Smooth muscle cell of the brain vasculature (primary cell): ENCODE measurements at regions not wholly inside any gene's neighbourhood (a gene's known extent, or its start where the extent isn't known, plus 50 kb on each side); places are given as distances from the start of the nearest gene placed in this dataset.
"Not testable (repeated sequence)": the region's sequence is repeated elsewhere in the genome, so short reads cannot be mapped to it uniquely, and the experiment has no call there.

Experiments used
- DNase-seq: peaks from one replicate; pipeline ENCODE4 v3.0.0-alpha.2; 2012; ENCODE audit warnings: low read depth, low spot score

GRCh38 chr10:108374991-108375390, 1210.5 kb upstream of the SORCS1 start:
- no peak for DNase-seq

- no peak for DNase-seq
Observed at GRCh38 chr10:108365541-108365940, 1201.0 kb upstream of the SORCS1 start.

DNA sequence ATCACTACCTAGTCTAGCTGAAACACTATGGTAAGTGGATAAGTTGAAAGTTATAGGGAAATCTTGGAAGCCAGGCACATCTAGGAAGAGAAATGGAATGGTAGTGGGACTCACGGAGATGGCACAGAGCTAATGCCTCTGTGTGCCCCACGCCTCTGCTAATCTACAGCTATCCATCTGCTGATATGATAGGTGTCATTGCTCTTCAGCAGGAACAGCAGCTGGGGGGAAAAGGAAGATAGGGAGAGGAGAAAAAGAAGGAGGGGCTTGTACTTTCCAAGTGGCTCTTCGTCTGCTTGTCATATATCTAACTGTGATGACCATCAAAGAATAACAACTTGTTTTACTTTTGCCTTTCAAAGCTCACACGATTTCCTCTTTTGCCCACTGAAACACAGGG, 1199.1 kb upstream of the SORCS1 start:
- DNase-seq, result no peak

GRCh38 chr10:108362961-108363360, 1198.5 kb upstream of the SORCS1 start:
- no peak for DNase-seq

DNA sequence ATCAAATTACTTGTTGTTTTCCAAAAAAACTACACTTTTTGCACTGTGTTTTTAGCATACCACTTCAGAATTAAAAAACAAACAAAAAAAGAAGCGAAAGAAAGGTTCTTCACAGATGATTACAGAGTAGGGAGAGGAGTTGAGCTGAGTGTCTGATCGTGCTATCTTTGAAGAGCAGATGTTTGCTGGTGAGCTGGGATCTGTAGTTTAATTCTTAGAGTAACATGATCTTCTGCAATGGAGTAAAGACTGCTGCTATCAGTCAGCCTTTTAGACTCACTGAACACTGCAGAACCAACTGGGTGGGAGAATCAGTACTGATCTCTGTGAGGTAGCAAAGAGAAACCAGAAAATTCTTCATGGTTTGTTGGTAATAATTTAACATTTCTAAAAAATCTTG, 1197.8 kb upstream of the SORCS1 start:
- no peak for DNase-seq

DNA sequence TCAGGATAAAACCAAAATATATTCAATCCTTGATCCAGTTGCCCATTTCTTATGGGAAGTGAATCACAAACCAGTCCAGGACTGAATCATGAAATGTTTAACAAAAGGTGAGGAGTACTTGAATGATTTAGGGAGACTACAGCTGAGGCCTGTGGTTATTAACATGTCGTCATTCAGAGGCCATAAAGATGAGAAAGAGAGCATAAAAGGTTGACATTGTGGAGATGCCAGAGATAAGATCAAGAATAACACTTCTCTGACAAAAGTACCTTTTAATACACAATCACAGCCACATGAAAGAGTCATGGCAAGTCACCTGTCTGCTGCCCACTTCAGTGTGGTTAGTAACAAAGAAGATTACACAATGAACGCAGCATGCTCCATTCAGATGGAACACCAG, 1195.7 kb upstream of the SORCS1 start:
- DNase-seq, result no peak

DNA sequence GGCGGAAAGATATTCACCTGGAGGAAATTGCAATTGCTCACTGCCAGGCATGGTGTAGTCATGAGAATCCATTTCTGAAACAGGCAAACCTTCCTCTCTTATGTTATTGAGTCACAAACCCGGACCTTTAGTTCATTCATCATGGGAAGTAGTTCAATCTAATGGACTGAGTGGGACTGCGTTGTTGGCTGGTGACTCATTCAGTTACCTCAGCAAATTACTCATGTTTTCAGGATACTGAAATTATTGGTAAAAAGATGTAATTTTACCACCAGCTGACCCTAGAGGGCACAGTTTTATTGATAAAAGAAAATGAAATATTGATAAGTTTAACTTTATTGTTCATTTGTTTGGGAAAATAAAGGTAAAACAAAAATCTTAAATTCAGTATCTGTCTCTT, 1194.4 kb upstream of the SORCS1 start:
- DNase-seq, result no peak

DNA sequence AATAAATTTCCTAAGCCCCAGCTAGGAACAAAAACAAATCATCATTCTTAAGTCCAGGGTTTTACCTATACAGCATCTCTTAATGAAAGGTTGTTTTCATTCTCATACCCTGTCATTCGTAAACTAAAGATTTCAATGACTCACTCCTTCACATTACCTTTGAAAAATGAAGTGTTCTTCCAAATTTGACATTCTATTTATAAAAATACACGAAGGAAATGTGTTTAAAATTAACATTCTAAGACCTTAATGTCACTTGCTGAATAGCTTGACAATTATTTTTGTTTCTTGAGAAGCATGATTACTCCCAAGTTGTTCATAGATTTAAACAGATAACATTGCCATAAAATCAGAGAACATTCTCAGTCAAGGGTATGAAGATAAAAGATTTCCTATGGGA, 1188.3 kb upstream of the SORCS1 start:
- DNase-seq, result no peak

- no peak for DNase-seq
Observed at GRCh38 chr10:108348215-108348614, 1183.7 kb upstream of the SORCS1 start.

GRCh38 chr10:108346066-108346465, 1181.6 kb upstream of the SORCS1 start:
- no peak for DNase-seq

- no peak for DNase-seq
Observed at GRCh38 chr10:108338146-108338545, 1173.6 kb upstream of the SORCS1 start.

DNA sequence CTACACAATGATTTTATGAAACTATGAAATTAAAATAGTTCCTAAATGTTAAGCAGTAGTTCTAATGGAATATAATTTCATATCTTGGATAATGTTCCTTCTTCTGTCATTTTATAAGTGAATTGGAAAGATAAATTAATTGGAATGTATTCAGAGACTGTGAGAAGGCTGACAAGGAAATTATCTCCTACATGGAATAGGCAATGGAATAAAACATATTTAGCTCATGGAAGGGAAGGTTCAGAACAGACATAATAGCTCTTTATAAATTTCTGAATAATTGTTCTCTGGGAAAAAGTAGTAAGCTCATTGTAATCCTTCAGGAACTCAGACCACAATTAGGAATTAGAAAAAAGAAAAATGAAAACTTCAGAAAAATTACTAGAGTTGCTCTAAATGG, 1172.3 kb upstream of the SORCS1 start:
- DNase-seq, result no peak

DNA sequence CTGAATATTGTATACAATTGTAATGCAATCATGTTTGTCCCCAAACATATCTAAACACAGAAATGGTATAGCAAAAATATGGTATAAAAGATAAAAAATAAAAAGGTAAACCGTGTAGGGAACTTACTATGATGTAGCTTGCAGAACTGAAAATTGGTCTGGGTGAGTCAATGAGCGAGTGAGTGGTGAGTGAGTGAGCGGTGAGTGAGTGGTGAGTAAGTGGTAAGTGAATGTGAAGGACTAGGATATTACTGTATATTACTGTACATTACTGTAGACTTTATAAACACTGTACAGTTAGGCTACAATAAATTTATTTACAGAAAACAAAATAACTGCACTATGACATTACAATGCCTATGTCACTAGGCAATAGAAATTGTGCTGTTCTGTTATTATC, 1163.2 kb upstream of the SORCS1 start:
- no peak for DNase-seq

GRCh38 chr10:108323274-108323798, 1158.8 kb upstream of the SORCS1 start:
- no peak for DNase-seq

GRCh38 chr10:108319434-108320222, 1155.1 kb upstream of the SORCS1 start:
- DNase-seq, result no peak

- DNase-seq, result not testable (repeated sequence)
Observed at GRCh38 chr10:108315636-108316035, 1151.1 kb upstream of the SORCS1 start.

- DNase-seq, result no peak
Observed at GRCh38 chr10:108307925-108308312, 1143.4 kb upstream of the SORCS1 start.

DNA sequence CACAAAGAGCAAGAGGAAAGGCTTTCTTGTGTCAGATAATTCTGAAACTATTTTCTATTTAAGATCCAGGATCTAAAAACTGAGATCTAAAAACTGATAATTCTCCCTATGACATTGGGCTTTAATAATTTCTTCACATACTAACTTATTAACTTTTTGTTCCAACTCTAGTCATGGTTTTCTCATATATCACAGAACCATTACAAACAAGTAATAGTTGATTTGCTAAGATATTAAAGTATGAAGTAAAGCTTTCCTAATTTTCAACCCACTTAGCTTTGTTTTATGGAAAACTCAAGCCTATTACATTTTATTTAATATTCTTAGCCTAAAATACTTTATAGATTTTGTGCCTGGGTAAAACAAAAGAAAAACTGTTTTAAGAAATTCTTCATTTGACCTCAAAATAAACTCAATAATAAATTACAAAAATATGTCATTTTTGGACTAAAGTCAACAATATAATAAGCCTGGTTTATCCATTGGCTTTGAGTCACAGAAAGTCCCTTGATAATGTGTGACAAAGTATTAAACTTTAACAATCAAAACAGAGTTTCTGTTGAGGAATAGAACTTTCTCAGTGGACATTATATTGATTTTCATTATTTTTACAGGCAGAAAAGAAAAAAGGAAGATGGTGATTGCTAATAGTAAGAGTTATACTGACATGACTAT, 1142.9 kb upstream of the SORCS1 start:
- no peak for DNase-seq

GRCh38 chr10:108303149-108303548, 1138.6 kb upstream of the SORCS1 start:
- DNase-seq, result no peak

- no peak for DNase-seq
Observed at GRCh38 chr10:108301002-108301401, 1136.5 kb upstream of the SORCS1 start.

DNA sequence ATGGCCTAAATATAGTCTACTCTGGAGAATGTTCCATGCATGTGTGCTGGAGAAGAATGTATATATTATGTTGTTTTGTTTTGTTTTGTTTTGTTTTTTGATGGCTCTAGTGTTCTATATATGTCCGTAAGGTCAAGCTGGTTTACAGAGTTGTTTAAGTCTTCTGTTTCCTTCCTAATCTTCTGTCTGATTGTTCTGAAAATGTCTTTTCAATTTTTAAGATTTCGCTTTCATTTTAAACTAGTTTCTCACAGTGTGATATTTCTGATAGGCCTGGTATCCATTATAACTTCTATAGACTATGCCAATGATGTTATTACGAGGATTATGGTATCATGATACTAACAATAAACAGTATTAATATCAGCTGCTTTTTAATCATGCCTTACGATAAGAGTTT, 1126.3 kb upstream of the SORCS1 start:
- no peak for DNase-seq

GRCh38 chr10:108275895-108276685, 1111.6 kb upstream of the SORCS1 start:
- no peak for DNase-seq
